Activated B cell treated with CpG ODN at 0.5 μM for 24 hours (primary cell): ENCODE measurements at regions not wholly inside any gene's neighbourhood (a gene's known extent, or its start where the extent isn't known, plus 50 kb on each side); places are given as distances from the start of the nearest gene placed in this dataset.

Experiments used
- ATAC-seq: fragments of 200-7000 bp; cut with Tn5 transposase; one replicate; pipeline ENCODE4 v1.10.0; 2021; ENCODE audit warnings: low read depth, mild to moderate bottlenecking, moderate library complexity
- CTCF ChIA-PET: fragments of 350-600 bp; sonication (Branson Sonifier 250); formaldehyde crosslinking; loops from one replicate; lab custom pipeline; 2021; ENCODE audit warnings: antibody characterized with exemption; lab: Charles Lee
- POLR2A ChIA-PET: fragments of 350-600 bp; sonication (Branson Sonifier 250); formaldehyde crosslinking; loops from one replicate; lab custom pipeline; 2021; ENCODE audit warnings: antibody characterized with exemption; lab: Charles Lee
- DNase-seq: peaks from one replicate; pipeline ENCODE4 v3.0.0; 2022
- H3K27ac Mint-ChIP-seq: one replicate; pipeline ENCODE4 v1.8.0; 2020; ENCODE audit warnings: mixed read lengths
- H3K27me3 Mint-ChIP-seq: one replicate; pipeline ENCODE4 v1.8.0; 2021; ENCODE audit warnings: mixed read lengths
- H3K36me3 Mint-ChIP-seq: one replicate; pipeline ENCODE4 v1.8.0; 2021; ENCODE audit warnings: low read depth, mixed read lengths
- H3K4me1 Mint-ChIP-seq: one replicate; pipeline ENCODE4 v1.8.0; 2021; ENCODE audit warnings: mixed read lengths
- H3K4me3 Mint-ChIP-seq: one replicate; pipeline ENCODE4 v1.8.0; 2020; ENCODE audit warnings: mild to moderate bottlenecking, mixed read lengths
- H3K9me3 Mint-ChIP-seq: one replicate; pipeline ENCODE4 v1.8.0; 2020; ENCODE audit warnings: mixed read lengths
- CTCF ChIP-seq: fragments of 200-600 bp; IDR thresholded peaks from one replicate; pipeline ENCODE4 v1.8.0; 2022; ENCODE audit warnings: antibody characterized with exemption, mild to moderate bottlenecking
- intact Hi-C: fragments of 100-400 bp; cut with micrococcal nuclease; formaldehyde crosslinking; loops from one replicate; pipeline ENCODE4 v1.15.1; 2024

- Mint-ChIP-seq H3K27ac (no peak overlapping the region), H3K36me3 (no peaks in the 10 kb centered on the region), H3K4me1 (no peaks in the 10 kb centered on the region), H3K4me3 (no peak overlapping the region), H3K9me3 (peaks cover 5% of the 10 kb centered on the region), H3K27me3 (no peaks in the 10 kb centered on the region)
- intact Hi-C loops: no loop called here
- POLR2A ChIA-PET: no interaction called here
- ATAC-seq (no peak), DNase-seq (no peak)
- no peak for TF ChIP-seq CTCF
- CTCF ChIA-PET: interaction anchor here (1.6 kb wide), 1 partner anchor 524 kb away, joined by 8 read pairs; no protein-coding TSS in a partner anchor
Measured at GRCh38 chr5:40165106-40165788, 514.5 kb upstream of the PTGER4 start.

- ChIA-PET CTCF (no interaction called here), POLR2A (no interaction called here)
- ATAC-seq: no peak
- peaks cover 2% of the 10 kb centered on the region for H3K9me3 Mint-ChIP-seq
- no peaks in the 10 kb centered on the region for H3K4me1 Mint-ChIP-seq
- no peak overlapping the region for H3K27ac Mint-ChIP-seq
- H3K27me3 Mint-ChIP-seq: no peaks in the 10 kb centered on the region
- H3K4me3 Mint-ChIP-seq: no peak overlapping the region
- TF ChIP-seq CTCF: no peak
- intact Hi-C loops: no loop called here
- DNase-seq: no peak
- no peaks in the 10 kb centered on the region for H3K36me3 Mint-ChIP-seq
Measured at GRCh38 chr5:40160435-40160834, 519.3 kb upstream of the PTGER4 start.

GRCh38 chr5:40154194-40154593 lies 525.5 kb upstream of the PTGER4 start:
- Mint-ChIP-seq H3K4me1 (no peaks in the 10 kb centered on the region), H3K27me3 (no peaks in the 10 kb centered on the region), H3K36me3 (no peaks in the 10 kb centered on the region), H3K4me3 (no peak overlapping the region), H3K9me3 (peaks cover 2% of the 10 kb centered on the region), H3K27ac (no peak overlapping the region)
- DNase-seq (no peak), ATAC-seq (no peak)
- intact Hi-C loops: loop anchor here (5.0 kb wide), 1 partner anchor 528 kb away; no protein-coding TSS in a partner anchor
- CTCF ChIA-PET: no interaction called here
- no peak for TF ChIP-seq CTCF
- POLR2A ChIA-PET: no interaction called here

GRCh38 chr5:40150896-40151295 lies 528.8 kb upstream of the PTGER4 start:
- intact Hi-C loops: loop anchor here (5.0 kb wide), 1 partner anchor 531 kb away; no protein-coding TSS in a partner anchor
- no peak for TF ChIP-seq CTCF
- Mint-ChIP-seq H3K4me3 (no peak overlapping the region), H3K36me3 (no peaks in the 10 kb centered on the region), H3K27me3 (no peaks in the 10 kb centered on the region), H3K4me1 (no peaks in the 10 kb centered on the region), H3K27ac (no peak overlapping the region), H3K9me3 (no peaks in the 10 kb centered on the region)
- ChIA-PET CTCF (no interaction called here), POLR2A (no interaction called here)
- DNase-seq (no peak), ATAC-seq (no peak)

- no peaks in the 10 kb centered on the region for H3K27me3 Mint-ChIP-seq
- no peaks in the 10 kb centered on the region for H3K36me3 Mint-ChIP-seq
- ATAC-seq (no peak), DNase-seq (no peak)
- no peak for TF ChIP-seq CTCF
- intact Hi-C loops: no loop called here
- H3K27ac Mint-ChIP-seq: no peak overlapping the region
- no peak overlapping the region for H3K4me3 Mint-ChIP-seq
- peaks cover 4% of the 10 kb centered on the region for H3K9me3 Mint-ChIP-seq
- POLR2A ChIA-PET: no interaction called here
- CTCF ChIA-PET: no interaction called here
- H3K4me1 Mint-ChIP-seq: no peaks in the 10 kb centered on the region
Measured at GRCh38 chr5:40141896-40142295, 537.8 kb upstream of the PTGER4 start.
